Lung (tissue), 11 donors: ENCODE measurements at regions not wholly inside any gene's neighbourhood (a gene's known extent, or its start where the extent isn't known, plus 50 kb on each side); places are given as distances from the start of the nearest gene placed in this dataset.

Experiments used
- ATAC-seq: fragments of 200-7000 bp; cut with Tn5 transposase; one replicate; pipeline ENCODE4 v1.9.1; 2020; ENCODE audit warnings: moderate number of reproducible peaks; ENCODE audit not compliant: insufficient read depth, low FRiP score
- DNase-seq, 3 donors: peaks; one replicate each; pipeline ENCODE4 v3.0.0-alpha.2; 2013 to 2017
- H3K27ac ChIP-seq, 2 donors: one replicate each; pipeline ENCODE4 v1.5.1; 2013; ENCODE audit warnings: mild to moderate bottlenecking in 2 of 2, moderate library complexity in 2 of 2, control low read depth in 1 of 2, inconsistent platforms in 1 of 2, low read depth in 1 of 2, low read length in 1 of 2
- H3K27me3 ChIP-seq, 3 donors: one replicate each; pipeline ENCODE4 v1.5.1; 2013; ENCODE audit warnings: low read length in 2 of 3; ENCODE audit not compliant: control insufficient read depth in 3 of 3, insufficient read depth in 3 of 3
- H3K36me3 ChIP-seq, 4 donors: one replicate each; pipeline ENCODE4 v1.5.1; 2013; ENCODE audit warnings: low read length in 4 of 4, mild to moderate bottlenecking in 1 of 4, moderate library complexity in 1 of 4; ENCODE audit not compliant: control insufficient read depth in 4 of 4, insufficient read depth in 4 of 4
- H3K4me1 ChIP-seq, 5 donors: one replicate each; pipeline ENCODE4 v1.5.1; 2013; ENCODE audit warnings: low read length in 5 of 5, mild to moderate bottlenecking in 2 of 5, moderate library complexity in 1 of 5; ENCODE audit not compliant: control insufficient read depth in 5 of 5, insufficient read depth in 5 of 5
- H3K4me3 ChIP-seq: one replicate; pipeline ENCODE4 v1.5.1; 2013; ENCODE audit warnings: mild to moderate bottlenecking, control low read depth, moderate library complexity
- H3K9ac ChIP-seq, 2 donors: one replicate each; pipeline ENCODE4 v1.5.1; 2013; ENCODE audit warnings: low read length in 2 of 2, control low read depth in 1 of 2; ENCODE audit not compliant: insufficient read depth in 1 of 2
- H3K9me3 ChIP-seq, 4 donors: one replicate each; pipeline ENCODE4 v1.5.1; 2013; ENCODE audit warnings: low read length in 3 of 4, mild to moderate bottlenecking in 1 of 4, moderate library complexity in 1 of 4; ENCODE audit not compliant: control insufficient read depth in 4 of 4, insufficient read depth in 3 of 4
- WGBS, 2 donors: extraction: QIAGEN DNeasy Blood & Tissue Kit; methylation state at CpG; one replicate each; pipeline ENCODE4 v1.1.7; 2013; 5-methylcytosine and 5-hydroxymethylcytosine counted together
- TF ChIP-seq, protein P1 (sequence below): IDR thresholded peaks from 2 replicates; pipeline ENCODE4 v1.5.1; 2012; ENCODE audit warnings: mild to moderate bottlenecking; ENCODE audit errors: control extremely low read depth, extremely low read depth
- donor health status: control.
- donor health status: control.
- donor health status: Bipolar disorder and iron deficiency.
- donor health status: healthy.
- donor health status: DM: yes; HTN: yes; CAD: no.

DNA sequence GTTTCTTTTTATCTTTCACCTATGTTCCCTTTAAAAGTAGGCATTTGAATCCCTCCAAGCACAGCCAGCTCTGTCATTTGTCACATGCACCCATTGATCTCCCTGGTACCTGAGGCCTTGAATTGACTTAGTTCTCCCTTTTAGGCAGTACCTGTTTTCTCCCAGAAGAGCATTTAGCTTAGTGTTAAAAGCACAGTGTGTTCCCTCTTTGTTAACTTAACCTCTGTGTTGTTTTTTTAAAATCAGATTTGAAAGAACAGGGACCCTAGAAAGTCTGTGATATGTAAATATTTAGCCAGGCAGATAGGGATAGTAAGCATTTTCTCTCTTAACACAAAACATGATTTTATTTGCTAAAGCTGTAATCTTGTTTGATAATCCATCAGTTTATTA, 113.8 kb upstream of the SPATA31D4 start:
- DNase-seq (no peak), ATAC-seq (no peak)
- H3K9me3 ChIP-seq = no peaks in the 10 kb centered on the region
- no peak overlapping the region for H3K27ac ChIP-seq
- H3K4me3 ChIP-seq = no peak overlapping the region
- TF ChIP-seq, protein P1, sequence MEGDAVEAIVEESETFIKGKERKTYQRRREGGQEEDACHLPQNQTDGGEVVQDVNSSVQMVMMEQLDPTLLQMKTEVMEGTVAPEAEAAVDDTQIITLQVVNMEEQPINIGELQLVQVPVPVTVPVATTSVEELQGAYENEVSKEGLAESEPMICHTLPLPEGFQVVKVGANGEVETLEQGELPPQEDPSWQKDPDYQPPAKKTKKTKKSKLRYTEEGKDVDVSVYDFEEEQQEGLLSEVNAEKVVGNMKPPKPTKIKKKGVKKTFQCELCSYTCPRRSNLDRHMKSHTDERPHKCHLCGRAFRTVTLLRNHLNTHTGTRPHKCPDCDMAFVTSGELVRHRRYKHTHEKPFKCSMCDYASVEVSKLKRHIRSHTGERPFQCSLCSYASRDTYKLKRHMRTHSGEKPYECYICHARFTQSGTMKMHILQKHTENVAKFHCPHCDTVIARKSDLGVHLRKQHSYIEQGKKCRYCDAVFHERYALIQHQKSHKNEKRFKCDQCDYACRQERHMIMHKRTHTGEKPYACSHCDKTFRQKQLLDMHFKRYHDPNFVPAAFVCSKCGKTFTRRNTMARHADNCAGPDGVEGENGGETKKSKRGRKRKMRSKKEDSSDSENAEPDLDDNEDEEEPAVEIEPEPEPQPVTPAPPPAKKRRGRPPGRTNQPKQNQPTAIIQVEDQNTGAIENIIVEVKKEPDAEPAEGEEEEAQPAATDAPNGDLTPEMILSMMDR = no peak
- H3K27me3 ChIP-seq = no peaks in the 10 kb centered on the region
- H3K36me3 ChIP-seq = no peaks in the 10 kb centered on the region
- peaks cover 0 to 22% (median 3%) of the 10 kb centered on the region in 5 donors for H3K4me1 ChIP-seq
- peak overlapping the region in 1 of 2 donors; percentile 0 for H3K9ac ChIP-seq

DNA sequence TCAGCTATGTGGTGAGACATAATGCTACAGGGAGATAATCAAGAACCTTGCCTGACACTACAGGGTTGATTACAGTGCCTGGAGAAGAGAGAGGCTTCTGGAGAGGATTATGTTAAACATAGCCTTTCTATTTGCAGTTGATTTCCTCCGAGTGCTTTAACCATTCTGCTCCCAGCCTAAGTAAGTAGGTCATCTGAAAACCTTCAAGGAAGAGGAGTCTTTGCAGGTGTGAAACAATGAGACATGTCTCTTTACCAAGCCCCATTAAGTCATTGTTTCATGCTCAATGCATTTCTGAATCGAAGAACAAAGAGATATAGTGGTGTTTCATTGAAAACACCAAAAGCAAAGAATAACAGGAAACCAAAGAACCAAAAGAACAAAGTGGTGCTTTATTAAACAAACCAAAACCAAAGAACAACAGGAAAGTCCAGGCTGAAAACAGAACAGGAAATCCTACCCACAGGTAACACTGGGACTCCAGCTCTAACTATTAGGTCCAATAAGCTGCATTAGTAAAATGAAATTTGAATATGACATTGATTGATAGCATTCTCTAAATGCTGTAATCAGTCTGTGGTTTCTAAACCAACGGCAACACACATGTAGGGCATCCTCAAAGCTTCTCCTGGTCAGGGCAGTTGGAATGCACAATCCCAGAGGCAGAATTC, 113.3 kb upstream of the SPATA31D4 start:
- WGBS, 2 donors = 21 to 30% methylated on average over 3 of the region's 3 CpGs
- Histone ChIP-seq H3K4me1 (peaks cover 0 to 27% (median 7%) of the 10 kb centered on the region in 5 donors), H3K36me3 (no peaks in the 10 kb centered on the region), H3K27ac (no peak overlapping the region), H3K9me3 (no peaks in the 10 kb centered on the region), H3K4me3 (no peak overlapping the region), H3K27me3 (no peaks in the 10 kb centered on the region), H3K9ac (peak overlapping the region in 1 of 2 donors; percentile 0)
- no peak for DNase-seq
- ATAC-seq = no peak
- TF ChIP-seq, protein P1 = no peak

DNA sequence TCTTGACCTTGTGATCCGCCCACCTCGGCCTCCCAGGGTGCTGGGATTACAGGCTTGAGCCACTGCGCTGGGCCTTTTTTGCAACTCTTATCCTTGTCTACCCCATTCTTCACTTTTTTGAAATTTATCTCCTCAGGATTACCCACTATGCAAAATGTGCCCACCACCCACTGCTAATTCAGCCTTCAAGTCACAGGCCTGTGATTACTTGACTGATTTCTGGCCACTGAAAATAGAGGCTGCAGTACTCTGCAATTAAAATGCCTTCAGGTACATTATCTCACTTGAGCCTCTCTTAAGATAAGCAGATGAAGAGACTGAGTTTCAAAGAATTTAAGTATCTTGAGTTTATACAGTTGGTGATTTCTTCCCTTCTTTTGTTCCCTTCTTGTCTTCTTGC, 112.4 kb upstream of the SPATA31D4 start:
- 99 to 100% methylated on average over 3 of the region's 3 CpGs for WGBS, 2 donors
- Histone ChIP-seq H3K9me3 (no peaks in the 10 kb centered on the region), H3K4me3 (no peak overlapping the region), H3K27me3 (no peaks in the 10 kb centered on the region), H3K4me1 (peaks cover 0 to 35% (median 10%) of the 10 kb centered on the region in 5 donors), H3K9ac (no peak overlapping the region), H3K36me3 (no peaks in the 10 kb centered on the region), H3K27ac (no peak overlapping the region)
- ATAC-seq (no peak), DNase-seq (no peak)
- TF ChIP-seq, protein P1 = no peak

DNA sequence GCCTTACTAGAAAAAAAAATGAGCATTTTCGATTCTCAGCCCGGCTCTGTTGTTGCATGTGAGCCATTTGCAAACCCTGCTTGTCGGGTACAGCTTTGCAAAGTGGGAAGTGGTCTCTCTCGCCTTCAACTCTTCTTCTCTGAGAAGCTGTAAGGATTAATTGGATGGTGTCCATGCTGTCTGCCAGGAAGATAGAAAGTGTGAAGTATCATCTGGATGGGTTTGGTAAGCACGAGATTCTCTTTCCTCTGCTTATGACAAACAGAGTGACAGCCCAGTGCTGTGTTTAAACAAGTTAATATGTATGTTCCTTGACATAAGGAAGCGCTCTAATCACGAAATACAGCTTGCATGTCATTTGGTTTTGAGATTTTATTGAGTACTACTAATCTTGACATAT, 109.1 kb upstream of the SPATA31D4 start:
- H3K9ac ChIP-seq = peak overlapping the region in 1 of 2 donors; percentile 4
- 78 to 79% methylated on average over 7 of the region's 7 CpGs for WGBS, 2 donors
- no peak for ATAC-seq

More for the DNA sequence above, 109.1 kb upstream of the SPATA31D4 start:
- Histone ChIP-seq H3K9me3 (no peaks in the 10 kb centered on the region), H3K36me3 (no peaks in the 10 kb centered on the region), H3K4me1 (peaks cover 0 to 58% (median 13%) of the 10 kb centered on the region in 5 donors), H3K27me3 (no peaks in the 10 kb centered on the region), H3K27ac (no peak overlapping the region), H3K4me3 (no peak overlapping the region)
- TF ChIP-seq, protein P1 = no peak
- DNase-seq = peak in 2 of 3 donors; percentile 48 to 49
